C4-2B (cell line): ENCODE measurements at regions not wholly inside any gene's neighbourhood (a gene's known extent, or its start where the extent isn't known, plus 50 kb on each side); places are given as distances from the start of the nearest gene placed in this dataset.

ENCODE experiments used
- CTCF ChIP-seq: fragments of 450-650 bp; conservative IDR thresholded peaks from 2 replicates; pipeline ENCODE4 v1.5.1; 2017; ENCODE audit warnings: mild to moderate bottlenecking
- ZFX ChIP-seq: fragments of 450-650 bp; IDR thresholded peaks from 2 replicates; pipeline ENCODE4 v1.6.1; 2017

GRCh38 chr10:3241967-3242650 is 69.5 kb upstream of the PITRM1 start:
- TF ChIP-seq CTCF, result no peak
- no peak for TF ChIP-seq ZFX
